HCEC 1CT (cell line): ENCODE measurements at regions not wholly inside any gene's neighbourhood (a gene's known extent, or its start where the extent isn't known, plus 50 kb on each side); places are given as distances from the start of the nearest gene placed in this dataset.

Source experiments
- DNase-seq: peaks from one replicate; pipeline ENCODE4 v3.0.0-alpha.2; 2017

DNA sequence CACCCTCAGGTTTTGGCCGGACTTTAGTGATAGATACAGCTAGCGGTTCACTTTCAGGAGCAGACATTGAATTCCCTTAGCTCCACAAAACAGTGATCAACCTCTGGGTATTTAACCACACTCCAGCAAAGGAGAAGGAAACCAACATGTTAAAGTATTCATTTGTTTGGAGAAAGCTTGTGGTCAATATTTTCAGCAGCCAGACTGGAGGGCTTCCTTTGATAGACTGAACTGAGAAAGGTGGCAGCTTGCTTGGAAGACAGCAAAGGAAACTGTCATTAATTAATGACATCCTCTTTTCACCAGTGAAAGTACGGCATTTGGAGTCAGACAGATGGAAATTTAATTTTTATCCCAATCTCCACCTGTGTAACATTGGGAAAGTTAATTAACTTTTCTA, 289.1 kb upstream of the CLNK start:
- DNase-seq, result no peak

DNA sequence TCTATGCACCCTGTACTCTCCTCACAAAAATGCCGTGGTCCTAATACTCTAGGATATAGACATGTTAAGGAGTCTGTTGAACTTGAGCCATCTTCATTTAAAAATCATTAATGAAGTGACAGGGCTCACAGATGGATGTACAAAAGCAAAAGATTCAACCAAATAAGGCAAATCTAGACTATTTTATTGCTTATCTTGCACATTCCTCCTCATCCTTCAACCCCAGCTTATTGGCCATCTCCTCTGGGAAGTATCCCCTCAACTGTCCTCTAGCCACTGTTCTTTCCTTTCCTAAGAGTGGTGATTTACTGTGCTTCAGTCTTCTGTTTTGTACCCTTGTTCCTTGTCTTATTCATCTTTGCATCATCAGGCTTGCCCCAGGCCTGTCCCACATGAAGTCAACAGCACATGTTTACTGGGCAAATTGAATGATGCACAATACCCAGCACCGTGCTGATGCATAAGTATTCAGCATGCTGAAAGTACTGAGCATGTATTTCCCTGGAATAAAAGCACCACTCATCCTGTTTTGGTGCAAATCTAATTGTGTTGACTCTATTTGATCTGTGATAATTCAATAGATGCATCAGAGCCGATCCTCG, 287.3 kb upstream of the CLNK start:
- DNase-seq, result no peak

DNA sequence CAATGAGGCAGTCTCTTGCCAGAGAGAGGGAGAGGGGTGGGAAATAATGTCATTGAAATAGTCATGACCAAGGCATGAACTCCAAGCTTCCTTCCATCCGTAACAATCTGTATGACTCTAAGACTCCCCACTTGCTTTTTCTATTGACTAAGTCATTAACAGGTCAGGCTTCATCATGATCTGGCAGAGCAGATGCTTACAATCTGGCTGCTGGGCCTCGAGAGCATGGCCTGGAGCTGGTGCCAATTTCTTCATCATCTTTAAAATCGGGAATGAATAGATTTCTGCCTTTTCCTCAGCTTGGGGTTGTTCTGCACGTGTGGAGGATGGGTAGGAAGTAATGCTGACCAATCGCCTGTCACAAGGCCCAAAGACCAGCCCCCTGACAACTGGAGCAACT, 280.6 kb upstream of the CLNK start:
- DNase-seq, result peak; percentile 9

DNA sequence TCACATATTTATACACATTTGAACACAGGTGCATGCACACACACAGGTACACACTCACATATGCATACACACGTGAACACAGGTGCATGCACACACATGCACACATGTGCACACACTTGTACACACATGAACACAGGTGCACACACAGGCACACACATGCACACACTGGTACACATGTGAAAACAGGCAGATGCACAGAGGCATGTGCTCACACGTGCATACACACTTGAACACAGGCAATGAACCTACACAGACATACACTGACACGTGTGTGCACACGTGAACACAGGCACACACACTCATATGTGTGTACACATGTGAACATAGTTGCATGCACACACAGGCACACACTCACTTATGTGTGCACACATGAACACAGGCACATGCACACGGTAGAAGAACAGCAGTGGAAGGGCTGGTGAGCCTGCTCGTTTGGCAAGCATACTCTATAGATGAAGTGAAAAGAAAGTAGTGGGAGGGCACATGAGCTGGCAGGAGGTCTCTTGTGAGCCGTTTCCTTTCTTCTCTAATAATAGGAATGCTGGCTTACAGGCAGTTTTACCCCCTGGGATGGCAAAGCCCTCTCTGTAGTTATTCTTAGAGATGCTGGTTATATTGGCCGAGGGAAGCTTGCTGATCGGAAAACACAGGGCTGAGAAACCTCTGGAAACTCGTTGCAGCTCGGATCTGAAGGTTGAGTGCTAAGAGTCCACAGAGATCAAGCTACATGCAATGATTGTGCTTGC, 279.6 kb upstream of the CLNK start:
- no peak for DNase-seq

DNA sequence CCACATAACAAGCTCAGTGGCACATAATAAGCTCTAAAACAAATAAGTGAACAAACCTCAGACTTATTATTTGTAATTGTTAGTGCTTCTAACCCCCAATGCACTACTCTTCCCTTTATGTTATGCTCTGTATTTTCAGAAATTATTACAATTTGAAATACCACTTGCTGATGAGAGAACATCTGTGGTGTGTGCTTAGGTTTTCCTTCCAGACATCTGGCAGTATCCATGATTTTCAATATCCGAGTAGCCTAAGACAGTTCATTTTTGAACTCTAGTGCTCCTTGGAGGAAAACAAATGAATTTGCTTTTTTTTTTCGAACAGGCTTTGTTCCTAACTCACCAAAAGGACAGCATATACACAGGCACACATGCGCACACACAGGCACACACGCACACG, 278.7 kb upstream of the CLNK start:
- no peak for DNase-seq

DNA sequence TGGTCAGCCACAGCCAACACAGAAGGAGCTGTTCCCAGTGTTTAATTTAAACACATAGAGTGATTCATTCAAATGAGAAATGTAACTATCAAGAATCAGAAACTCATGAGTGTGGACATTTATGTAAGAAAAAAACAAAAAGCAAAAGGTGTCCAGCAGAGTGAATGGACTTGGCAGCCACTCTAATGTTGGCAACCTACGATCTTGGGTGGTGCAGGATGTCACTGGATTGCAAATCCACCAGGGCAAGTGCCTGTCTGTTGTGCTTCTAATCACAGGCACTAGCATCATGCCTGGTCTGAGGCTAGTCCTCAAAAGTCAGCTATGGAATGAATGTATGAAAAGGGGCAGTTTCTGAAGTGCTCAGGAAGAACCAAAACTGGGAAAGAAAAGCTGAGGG, 277.7 kb upstream of the CLNK start:
- DNase-seq, result no peak

DNA sequence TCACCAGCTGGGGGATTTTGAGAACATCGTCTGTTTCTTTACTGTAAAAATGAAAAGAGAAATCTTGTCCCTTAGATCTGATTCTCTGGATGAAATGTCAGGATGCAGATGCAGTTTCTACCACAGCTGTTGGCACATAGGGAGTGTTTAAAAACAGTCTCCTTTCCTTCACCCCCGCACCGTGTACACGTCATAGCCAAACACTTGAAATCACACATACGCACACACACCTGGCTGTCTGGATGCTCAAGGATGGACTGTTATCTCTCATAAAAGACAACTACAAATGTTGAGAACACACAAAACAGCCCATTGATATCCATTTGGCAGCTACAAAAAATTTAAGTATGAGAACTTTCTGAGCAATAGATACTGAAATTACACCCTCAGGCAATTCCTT, 275.8 kb upstream of the CLNK start:
- DNase-seq, result no peak

DNA sequence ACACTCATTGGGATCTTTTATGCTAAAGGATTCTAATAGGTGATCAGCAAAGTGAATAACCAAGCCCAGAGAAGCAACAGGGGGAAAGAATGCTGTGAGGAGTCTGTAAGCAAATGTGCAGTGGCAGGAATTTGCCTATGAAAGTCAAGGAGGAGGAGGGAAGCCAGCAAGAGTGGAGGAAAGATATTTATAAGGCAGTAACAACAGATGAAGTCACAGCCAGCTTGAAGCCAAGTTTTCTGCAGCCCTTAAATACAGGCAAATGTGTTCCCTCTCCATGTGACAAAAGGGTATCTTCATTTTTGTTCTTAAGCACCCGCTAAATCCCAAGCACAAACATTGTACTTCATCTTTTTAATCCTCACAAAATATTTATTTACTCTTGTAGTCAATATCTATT, 275.0 kb upstream of the CLNK start:
- no peak for DNase-seq

DNA sequence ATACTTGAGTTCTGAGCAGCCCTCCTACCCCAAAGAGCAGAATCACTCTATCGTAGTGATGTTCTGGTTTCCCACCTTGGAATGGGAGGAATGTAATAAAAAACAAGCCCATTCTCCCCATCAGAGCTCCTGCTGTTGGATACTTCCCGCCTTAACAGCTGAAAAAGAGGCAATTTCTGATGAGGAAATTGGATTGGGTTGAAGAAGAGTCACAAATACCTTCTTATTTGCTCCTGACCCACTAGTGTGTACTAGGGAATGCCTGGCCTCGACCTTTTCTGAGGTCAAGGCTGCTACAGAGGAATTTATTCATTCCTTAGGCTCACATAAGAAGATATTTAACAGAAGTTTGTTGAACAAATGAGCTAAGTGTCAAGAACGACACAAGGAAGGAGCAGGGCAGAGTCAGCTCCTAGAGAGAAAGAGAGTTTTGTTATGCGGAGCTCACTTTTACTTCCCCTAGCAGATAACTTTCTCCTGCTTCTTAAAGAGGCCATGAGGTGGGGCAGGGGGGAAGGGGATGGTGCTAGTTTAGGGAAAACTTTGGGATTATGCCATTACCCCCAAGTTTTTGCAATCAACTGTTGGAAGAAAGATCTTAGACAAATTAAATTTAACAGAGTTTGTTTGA, 273.8 kb upstream of the CLNK start:
- DNase-seq, result no peak

DNA sequence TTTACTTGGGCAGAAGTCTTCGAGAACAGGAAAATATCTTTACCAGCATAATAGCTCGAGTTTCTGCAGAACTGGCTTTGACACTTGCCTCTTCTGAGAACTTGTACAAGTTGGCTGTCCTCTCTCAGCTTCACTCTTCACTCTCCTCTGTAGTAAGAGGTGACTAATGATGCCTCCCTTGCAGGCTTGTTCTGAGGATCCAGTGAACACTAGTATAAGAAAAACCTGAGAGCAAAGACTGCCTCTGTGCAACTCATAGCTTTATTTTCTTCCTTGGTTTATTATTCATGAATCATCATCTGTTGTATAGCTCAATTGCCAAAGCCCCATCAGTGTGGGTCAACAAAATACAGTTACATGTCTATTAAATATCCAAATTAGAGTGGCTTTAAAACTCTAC, 266.7 kb upstream of the CLNK start:
- no peak for DNase-seq

DNA sequence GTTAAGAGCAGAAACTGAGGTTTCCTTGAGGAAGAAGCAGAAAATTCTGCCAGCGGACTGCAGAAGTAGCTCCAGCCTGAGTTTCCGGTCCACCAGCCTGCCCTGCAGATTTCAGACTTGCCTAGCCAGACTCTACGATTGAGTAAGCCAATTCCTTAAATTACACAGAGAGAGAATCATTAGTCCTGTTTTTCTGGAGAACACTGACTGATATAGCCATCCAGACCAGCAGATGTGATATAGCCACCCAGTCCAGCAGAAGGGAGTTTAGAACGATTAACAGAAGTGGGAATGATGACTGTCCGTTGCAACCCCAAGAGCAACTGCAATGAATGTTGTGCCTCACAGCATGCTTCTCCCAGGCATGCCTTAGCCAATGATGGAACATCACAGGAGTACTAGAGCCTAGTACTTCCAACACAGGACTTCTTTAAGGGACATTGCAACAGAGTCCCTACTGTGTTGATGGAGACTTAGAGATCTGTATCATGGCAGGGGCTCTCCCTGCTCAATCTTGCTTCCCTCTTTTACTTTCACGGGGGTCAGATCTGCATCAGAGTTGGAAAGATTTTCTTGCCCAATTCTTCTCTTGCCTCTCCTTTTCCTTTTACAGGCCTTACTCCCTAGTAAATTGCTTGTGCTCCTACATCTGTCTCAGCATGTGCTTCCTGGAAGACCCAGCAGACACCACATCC, 264.6 kb upstream of the CLNK start:
- no peak for DNase-seq

DNA sequence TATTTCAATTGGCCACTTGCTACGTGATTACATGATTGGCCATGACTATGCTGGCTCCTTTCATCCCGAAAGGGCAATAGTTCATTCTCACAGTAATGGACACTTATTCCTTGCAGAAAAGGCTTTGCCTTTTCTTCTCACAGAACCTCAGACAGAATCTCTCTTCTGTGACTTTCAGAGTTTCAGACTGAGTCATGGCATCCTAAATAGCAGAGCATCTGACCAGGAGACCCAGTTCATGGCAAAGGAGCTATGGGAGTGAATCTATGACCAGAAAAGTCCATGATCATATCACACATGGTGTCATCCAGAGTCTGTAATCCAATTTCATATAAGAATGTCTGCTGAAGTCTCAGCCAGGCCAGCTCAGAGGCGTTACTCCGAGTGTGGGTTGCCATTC, 263.3 kb upstream of the CLNK start:
- no peak for DNase-seq

DNA sequence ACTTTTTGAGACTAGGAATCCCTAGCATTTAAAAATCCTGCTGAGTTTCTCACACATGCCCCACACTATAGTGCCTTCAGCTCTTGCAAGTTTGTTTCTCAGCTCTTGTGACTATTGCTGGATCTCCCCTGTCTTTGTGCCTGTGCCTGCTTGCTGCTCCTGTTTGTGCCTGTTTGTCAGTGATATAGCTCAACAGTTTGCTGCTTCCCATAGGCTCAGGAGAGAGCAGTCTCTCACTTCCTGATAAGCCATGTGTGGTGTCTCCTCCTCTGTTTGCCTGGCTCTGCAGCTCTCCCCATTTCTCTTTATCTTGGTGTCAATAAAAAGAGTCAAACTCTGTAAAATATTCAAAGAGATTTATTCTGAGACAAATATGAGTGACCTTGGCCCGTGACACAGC, 259.8 kb upstream of the CLNK start:
- DNase-seq, result no peak

DNA sequence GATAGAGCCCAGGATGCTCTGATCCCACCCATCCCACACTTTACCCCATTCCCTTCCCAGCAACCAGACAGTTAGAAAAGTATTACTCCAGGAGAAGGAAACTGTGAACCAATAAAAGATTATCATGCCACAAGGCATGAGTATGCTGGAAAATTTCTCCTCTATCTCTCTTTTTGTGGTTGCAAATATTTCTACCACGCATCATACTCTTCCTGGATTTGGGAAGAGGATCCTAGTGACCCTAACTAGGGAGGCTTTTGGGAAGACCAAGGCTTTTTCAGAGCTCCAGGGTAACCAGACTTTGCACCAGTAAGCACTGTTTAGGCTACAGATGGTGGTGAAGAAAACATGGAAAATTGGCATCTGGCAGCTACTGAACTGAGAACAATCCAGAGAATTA, 257.6 kb upstream of the CLNK start:
- no peak for DNase-seq

DNA sequence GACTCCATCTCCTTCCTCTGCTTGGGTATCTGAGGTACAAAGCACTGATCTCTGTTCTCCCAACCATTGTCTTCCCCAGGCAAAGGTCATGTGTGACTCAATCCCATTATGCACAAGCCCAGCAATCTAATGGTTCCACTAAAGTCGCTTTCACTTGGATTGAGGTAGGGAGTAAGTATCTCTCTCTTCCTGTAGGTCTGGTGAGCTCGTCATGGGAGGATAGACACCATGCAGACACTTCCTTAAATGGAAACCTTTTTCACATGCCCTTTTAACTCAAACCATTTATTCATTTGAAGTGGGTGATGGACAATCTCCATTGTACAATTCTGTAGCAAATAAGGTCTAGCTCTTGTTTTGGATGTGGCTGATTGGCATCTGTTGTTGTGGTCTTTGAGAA, 245.2 kb upstream of the CLNK start:
- DNase-seq, result no peak

DNA sequence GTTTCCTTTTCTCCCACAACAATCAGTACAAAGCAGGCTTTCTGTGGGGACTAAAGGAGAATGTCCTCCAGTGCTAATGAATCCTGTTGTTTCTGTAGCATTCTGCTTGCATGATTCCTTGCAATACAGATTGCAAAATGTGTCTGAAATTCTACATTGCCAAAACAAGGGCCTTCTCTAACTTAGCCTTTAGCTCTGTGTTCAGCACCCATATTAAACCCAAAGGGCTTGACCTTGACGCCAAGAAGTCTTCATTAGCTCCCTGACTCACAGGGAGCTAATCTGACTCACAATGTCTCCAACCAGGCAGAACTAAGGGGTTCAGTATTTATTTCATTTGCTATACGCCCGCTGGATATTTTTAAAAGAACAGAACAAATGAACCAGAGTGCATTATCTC, 241.4 kb upstream of the CLNK start:
- peak; percentile 55 for DNase-seq

DNA sequence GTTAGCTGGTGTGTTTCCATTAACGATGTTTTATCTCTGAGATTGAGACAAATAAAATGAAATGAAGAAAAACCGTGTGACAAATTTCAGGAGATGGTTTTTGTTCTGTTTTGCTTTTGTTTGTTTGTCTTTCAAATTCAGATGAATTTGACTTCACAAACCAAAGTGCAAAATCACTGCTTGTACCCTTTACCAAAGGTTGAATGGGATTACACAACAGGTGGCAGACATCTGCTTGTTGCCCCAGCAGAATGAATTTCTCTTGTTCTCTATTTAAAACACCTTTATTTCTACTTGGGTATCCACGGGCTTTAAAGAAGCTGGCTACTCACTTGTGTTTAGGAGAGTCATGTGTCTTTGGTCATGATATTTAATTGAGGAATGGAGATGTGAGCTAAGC, 239.7 kb upstream of the CLNK start:
- no peak for DNase-seq

DNA sequence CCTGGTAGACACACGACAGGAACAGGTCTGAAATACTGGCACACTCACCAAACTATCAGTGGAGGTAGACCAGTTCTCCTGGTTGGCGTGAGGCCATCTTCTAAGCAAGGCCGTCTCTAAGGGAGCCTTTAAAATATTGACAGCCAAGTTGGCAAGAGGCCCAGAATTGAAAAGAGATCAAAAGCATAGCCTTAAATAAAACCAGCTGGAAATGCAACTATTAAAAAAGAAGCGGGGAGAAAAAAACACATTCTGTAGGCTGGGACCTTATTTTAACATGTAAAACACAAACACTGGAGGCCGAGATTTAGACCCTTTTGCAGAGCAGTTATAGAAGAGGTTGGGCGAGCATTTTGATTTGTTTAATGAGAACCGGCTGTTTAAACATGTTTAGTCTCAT, 233.0 kb upstream of the CLNK start:
- no peak for DNase-seq

DNA sequence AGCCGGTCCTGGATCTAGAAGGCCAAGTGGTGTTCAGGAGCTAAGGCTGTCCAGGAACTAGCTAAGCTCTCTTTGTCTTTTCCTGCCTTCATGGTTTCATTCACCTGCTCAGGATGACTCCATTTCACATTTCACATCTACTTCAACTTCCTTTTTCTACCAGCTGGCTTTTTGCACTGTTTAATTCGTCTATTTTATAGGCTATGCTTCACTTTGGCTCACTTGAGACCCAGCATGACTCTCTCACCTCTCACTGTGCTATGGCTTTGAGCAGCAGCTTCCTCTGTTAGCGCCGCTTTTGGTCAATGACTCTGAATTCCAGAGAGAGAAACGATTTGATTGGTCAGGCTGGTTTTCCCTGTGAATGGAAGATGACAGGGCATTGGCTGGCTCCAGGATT, 213.5 kb upstream of the CLNK start:
- DNase-seq, result no peak

DNA sequence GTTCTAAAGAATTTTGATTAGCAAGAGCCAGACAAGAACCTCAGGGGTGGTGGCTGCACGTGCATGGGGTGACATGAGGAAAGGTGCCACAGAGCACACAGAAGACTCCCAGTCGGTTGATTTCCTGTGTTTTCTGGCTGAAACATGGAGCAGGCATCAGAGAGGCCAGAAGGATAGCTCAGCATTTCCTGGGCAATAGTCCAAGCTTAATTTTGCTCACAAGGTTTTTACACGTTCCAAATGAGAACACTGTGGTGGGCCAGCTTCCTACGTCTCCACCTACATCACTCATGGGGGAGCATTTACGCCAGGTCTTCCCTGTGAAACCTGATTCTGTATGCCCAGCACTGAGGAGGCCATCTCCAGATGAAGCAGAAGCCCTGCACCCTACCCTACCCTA, 212.5 kb upstream of the CLNK start:
- DNase-seq, result no peak

DNA sequence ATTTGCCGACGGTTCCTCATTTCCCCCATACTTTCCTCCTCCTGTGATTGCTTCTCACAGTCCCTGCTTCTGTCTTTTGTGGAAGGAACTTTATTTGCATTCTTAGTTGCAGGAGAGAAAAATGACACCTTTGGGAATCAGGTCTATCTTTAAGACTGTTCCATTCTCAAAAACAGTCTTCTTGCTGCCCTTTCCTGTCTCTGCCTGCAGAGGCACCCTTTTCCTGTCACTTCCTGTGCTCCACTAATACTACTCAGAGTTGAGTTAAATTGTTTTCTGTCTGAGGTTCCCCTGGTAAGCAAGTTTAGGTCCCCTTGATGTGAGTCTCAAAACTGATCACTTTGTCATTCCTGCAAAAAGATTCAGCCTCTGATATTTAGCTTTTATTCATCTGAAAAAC, 208.8 kb upstream of the CLNK start:
- DNase-seq, result no peak

DNA sequence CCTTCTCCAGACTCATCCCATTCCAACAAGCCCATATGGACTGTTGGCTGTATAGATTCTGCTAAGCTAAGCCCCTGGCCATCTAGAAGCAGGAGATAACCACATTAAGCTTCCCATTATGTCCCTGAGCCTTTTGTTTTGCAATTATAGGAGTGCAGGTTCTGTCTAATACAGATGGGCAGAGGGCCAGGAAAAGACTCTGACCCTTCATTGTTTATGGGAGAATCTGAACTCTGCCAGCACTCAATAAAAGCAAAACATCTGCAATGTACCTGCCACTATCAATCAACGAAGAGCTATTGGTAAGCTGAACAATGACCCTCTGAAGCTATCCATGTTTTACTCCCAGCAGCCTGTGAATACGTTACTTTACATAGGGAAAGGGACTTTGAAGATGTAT, 207.3 kb upstream of the CLNK start:
- no peak for DNase-seq

DNA sequence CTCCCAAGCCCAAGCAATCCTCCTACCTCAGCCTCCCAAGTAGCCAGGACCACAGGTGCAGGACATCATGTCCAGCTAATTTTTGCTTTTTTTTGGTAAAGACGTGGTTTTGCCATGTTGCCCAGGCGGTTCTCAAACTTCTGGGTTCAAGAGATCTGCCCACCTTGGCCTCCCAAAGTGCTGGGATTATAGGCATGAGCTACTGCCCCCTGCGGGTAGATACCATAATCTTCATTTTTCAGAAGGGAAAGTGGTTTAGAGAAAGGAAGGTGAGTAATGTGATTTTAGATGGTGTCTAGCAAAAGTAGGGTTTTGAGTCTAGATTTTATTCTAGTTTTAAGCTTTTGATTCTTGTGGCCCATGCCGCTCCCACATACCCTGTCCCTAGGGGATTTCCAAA, 205.3 kb upstream of the CLNK start:
- DNase-seq, result no peak
